ENCODE measurements at regions not wholly inside any gene's neighbourhood (a gene's known extent, or its start where the extent isn't known, plus 50 kb on each side); places are given as distances from the start of the nearest gene placed in this dataset.

- TF ChIP-seq CTCF (optimal IDR thresholded peaks at IDR 0.05 in 1 of 3, IDR thresholded peaks at IDR 0.05 in 1 of 3, conservative IDR thresholded peaks at IDR 0.05 in 1 of 3; ENCODE audit: extremely low read depth in 1 of 3, insufficient read depth in 2 of 3, low read length in 3 of 3) (no peak), EZH2 (IDR thresholded peaks at IDR 0.05; ENCODE audit: low read length) (no peak)
These were observed 144.0 kb upstream of the PTPRG start for GRCh38 chr3:61417352-61417751.
